Lung (tissue), 11 donors: ENCODE measurements at regions not wholly inside any gene's neighbourhood (a gene's known extent, or its start where the extent isn't known, plus 50 kb on each side); places are given as distances from the start of the nearest gene placed in this dataset.

Experiments used
- ATAC-seq: fragments of 200-7000 bp; cut with Tn5 transposase; one replicate; pipeline ENCODE4 v1.9.1; 2020; ENCODE audit warnings: moderate number of reproducible peaks; ENCODE audit not compliant: insufficient read depth, low FRiP score
- DNase-seq, 3 donors: peaks; one replicate each; pipeline ENCODE4 v3.0.0-alpha.2; 2013 to 2017
- H3K27ac ChIP-seq, 2 donors: one replicate each; pipeline ENCODE4 v1.5.1; 2013; ENCODE audit warnings: mild to moderate bottlenecking in 2 of 2, moderate library complexity in 2 of 2, control low read depth in 1 of 2, inconsistent platforms in 1 of 2, low read depth in 1 of 2, low read length in 1 of 2
- H3K27me3 ChIP-seq, 3 donors: one replicate each; pipeline ENCODE4 v1.5.1; 2013; ENCODE audit warnings: low read length in 2 of 3; ENCODE audit not compliant: control insufficient read depth in 3 of 3, insufficient read depth in 3 of 3
- H3K36me3 ChIP-seq, 4 donors: one replicate each; pipeline ENCODE4 v1.5.1; 2013; ENCODE audit warnings: low read length in 4 of 4, mild to moderate bottlenecking in 1 of 4, moderate library complexity in 1 of 4; ENCODE audit not compliant: control insufficient read depth in 4 of 4, insufficient read depth in 4 of 4
- H3K4me1 ChIP-seq, 5 donors: one replicate each; pipeline ENCODE4 v1.5.1; 2013; ENCODE audit warnings: low read length in 5 of 5, mild to moderate bottlenecking in 2 of 5, moderate library complexity in 1 of 5; ENCODE audit not compliant: control insufficient read depth in 5 of 5, insufficient read depth in 5 of 5
- H3K4me3 ChIP-seq: one replicate; pipeline ENCODE4 v1.5.1; 2013; ENCODE audit warnings: mild to moderate bottlenecking, control low read depth, moderate library complexity
- H3K9ac ChIP-seq, 2 donors: one replicate each; pipeline ENCODE4 v1.5.1; 2013; ENCODE audit warnings: low read length in 2 of 2, control low read depth in 1 of 2; ENCODE audit not compliant: insufficient read depth in 1 of 2
- H3K9me3 ChIP-seq, 4 donors: one replicate each; pipeline ENCODE4 v1.5.1; 2013; ENCODE audit warnings: low read length in 3 of 4, mild to moderate bottlenecking in 1 of 4, moderate library complexity in 1 of 4; ENCODE audit not compliant: control insufficient read depth in 4 of 4, insufficient read depth in 3 of 4
- WGBS, 2 donors: extraction: QIAGEN DNeasy Blood & Tissue Kit; methylation state at CpG; one replicate each; pipeline ENCODE4 v1.1.7; 2013; 5-methylcytosine and 5-hydroxymethylcytosine counted together
- TF ChIP-seq, protein P1 (sequence below): IDR thresholded peaks from 2 replicates; pipeline ENCODE4 v1.5.1; 2012; ENCODE audit warnings: mild to moderate bottlenecking; ENCODE audit errors: control extremely low read depth, extremely low read depth
- donor health status: control.
- donor health status: control.
- donor health status: Bipolar disorder and iron deficiency.
- donor health status: healthy.
- donor health status: DM: yes; HTN: yes; CAD: no.

- Histone ChIP-seq H3K27ac (no peak overlapping the region), H3K9ac (no peak overlapping the region), H3K9me3 (no peaks in the 10 kb centered on the region), H3K27me3 (no peaks in the 10 kb centered on the region), H3K4me3 (no peak overlapping the region), H3K4me1 (peaks cover 0 to 2% (median 0%) of the 10 kb centered on the region in 5 donors), H3K36me3 (no peaks in the 10 kb centered on the region)
- ATAC-seq: no peak
- 62 to 78% methylated on average over 6 of the region's 6 CpGs for WGBS, 2 donors
- peak in 1 of 3 donors; percentile 61 for DNase-seq
- TF ChIP-seq, protein P1, sequence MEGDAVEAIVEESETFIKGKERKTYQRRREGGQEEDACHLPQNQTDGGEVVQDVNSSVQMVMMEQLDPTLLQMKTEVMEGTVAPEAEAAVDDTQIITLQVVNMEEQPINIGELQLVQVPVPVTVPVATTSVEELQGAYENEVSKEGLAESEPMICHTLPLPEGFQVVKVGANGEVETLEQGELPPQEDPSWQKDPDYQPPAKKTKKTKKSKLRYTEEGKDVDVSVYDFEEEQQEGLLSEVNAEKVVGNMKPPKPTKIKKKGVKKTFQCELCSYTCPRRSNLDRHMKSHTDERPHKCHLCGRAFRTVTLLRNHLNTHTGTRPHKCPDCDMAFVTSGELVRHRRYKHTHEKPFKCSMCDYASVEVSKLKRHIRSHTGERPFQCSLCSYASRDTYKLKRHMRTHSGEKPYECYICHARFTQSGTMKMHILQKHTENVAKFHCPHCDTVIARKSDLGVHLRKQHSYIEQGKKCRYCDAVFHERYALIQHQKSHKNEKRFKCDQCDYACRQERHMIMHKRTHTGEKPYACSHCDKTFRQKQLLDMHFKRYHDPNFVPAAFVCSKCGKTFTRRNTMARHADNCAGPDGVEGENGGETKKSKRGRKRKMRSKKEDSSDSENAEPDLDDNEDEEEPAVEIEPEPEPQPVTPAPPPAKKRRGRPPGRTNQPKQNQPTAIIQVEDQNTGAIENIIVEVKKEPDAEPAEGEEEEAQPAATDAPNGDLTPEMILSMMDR: no peak
Observed at GRCh38 chr4:52192721-52193135, 141.6 kb downstream of the SPATA18 start.

DNA sequence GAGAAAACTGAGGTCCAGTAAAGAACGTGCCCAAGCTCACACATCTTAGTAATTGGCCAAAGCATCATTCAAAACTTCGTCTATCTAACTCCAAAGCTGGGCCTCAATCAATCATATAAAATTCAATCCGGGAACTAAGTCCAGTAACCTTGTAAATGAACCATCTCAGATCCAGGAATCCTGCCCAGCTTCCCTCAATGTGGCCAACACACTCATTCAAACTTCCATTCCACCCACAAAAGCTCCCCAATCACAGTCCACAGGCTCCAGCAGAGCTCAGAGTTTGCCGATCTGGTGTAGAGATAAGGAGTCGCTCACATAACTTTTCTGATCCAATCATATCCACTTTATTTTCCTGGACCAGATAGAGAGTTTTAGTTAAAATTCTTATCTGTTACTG, 144.8 kb downstream of the SPATA18 start:
- TF ChIP-seq, protein P1: no peak
- Histone ChIP-seq H3K4me3 (no peak overlapping the region), H3K27ac (no peak overlapping the region), H3K4me1 (peaks cover 0 to 13% (median 2%) of the 10 kb centered on the region in 5 donors), H3K9me3 (peaks cover 0 to 3% (median 0%) of the 10 kb centered on the region in 4 donors), H3K9ac (no peak overlapping the region), H3K27me3 (no peaks in the 10 kb centered on the region), H3K36me3 (no peaks in the 10 kb centered on the region)
- 81 to 93% methylated on average over 5 of the region's 5 CpGs for WGBS, 2 donors
- no peak for DNase-seq
- ATAC-seq: no peak

DNA sequence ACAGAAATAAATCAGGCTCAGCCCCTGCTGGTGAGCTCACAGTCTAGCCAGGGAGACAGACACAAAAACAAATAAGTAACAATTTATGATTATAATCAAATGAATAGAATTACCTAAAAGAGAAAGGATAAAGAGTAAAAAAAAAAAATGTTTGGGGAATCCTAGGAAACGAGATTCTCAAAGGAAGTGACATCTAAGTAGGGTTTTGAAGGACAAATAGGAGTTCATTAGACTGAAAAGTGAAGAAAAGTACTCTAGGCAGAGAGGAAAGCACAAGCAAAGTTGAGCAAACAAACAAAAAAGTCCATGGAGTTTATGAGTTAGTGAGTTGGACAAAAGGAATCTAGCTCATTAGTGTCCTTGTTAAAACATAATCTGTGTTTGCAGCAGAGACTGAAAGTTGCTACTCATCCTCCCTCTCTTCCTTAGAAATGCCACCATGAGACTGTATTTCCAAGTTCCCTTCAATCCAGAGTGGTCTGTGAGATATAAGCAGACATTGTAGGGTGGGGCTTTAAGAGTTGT, 145.6 kb downstream of the SPATA18 start:
- H3K4me1 ChIP-seq: peaks cover 0 to 13% (median 2%) of the 10 kb centered on the region in 5 donors
- no peaks in the 10 kb centered on the region for H3K36me3 ChIP-seq
- H3K9ac ChIP-seq: no peak overlapping the region
- WGBS, 2 donors: 67 to 77% methylated on average over 1 of the region's 1 CpG
- no peak for ATAC-seq
- TF ChIP-seq, protein P1: no peak
- H3K27ac ChIP-seq: no peak overlapping the region
- no peaks in the 10 kb centered on the region for H3K27me3 ChIP-seq
- no peak overlapping the region for H3K4me3 ChIP-seq
- H3K9me3 ChIP-seq: peaks cover 0 to 3% (median 0%) of the 10 kb centered on the region in 4 donors
- no peak for DNase-seq

DNA sequence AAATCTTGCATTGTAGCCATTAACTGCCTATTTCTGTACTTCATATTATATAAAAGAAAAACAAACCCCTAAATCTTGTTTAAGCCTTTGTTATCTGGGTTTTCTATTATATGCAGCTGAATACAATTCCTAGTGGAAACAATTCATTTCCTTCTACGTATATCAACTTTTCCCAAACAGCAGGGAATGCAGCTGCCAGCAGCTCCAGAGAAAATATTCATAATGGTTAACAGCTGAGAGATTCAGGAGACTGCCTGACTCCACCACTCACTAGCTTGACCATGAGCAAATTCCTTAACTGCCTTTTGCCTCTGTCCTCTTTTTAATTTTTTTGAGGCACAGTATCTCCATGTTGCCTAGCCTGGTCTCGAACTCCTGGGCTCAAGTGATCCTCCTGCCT, 146.2 kb downstream of the SPATA18 start:
- Histone ChIP-seq H3K9me3 (peaks cover 0 to 3% (median 0%) of the 10 kb centered on the region in 4 donors), H3K36me3 (no peaks in the 10 kb centered on the region), H3K9ac (no peak overlapping the region), H3K4me1 (peaks cover 0 to 13% (median 2%) of the 10 kb centered on the region in 5 donors), H3K27me3 (no peaks in the 10 kb centered on the region), H3K27ac (no peak overlapping the region), H3K4me3 (no peak overlapping the region)
- ATAC-seq (no peak), DNase-seq (peak; percentile 24 to 69 (median 62))
- TF ChIP-seq, protein P1: no peak
- 65 to 76% methylated on average over 2 of the region's 2 CpGs for whole genome bisulfite sequencing, 2 donors
